HL-60 (cell line): ENCODE measurements at regions not wholly inside any gene's neighbourhood (a gene's known extent, or its start where the extent isn't known, plus 50 kb on each side); places are given as distances from the start of the nearest gene placed in this dataset.

Source experiments
- GABPA ChIP-seq: IDR thresholded peaks from 2 replicates; pipeline ENCODE4 v1.6.1; 2012; ENCODE audit warnings: low read depth
- POLR2AphosphoS5 ChIP-seq: IDR thresholded peaks from 2 replicates; pipeline ENCODE4 v1.6.1; 2012; ENCODE audit warnings: low read depth
- TF ChIP-seq, protein P1 (sequence below): IDR thresholded peaks from one replicate; pipeline ENCODE4 v1.5.1; 2011; ENCODE audit warnings: low read length, control low read depth, inconsistent platforms; ENCODE audit not compliant: insufficient read depth
- TF ChIP-seq, protein P2 (sequence below): IDR thresholded peaks from 2 replicates; pipeline ENCODE4 v1.6.1; 2012; ENCODE audit warnings: low read depth; ENCODE audit not compliant: insufficient replicate concordance

DNA sequence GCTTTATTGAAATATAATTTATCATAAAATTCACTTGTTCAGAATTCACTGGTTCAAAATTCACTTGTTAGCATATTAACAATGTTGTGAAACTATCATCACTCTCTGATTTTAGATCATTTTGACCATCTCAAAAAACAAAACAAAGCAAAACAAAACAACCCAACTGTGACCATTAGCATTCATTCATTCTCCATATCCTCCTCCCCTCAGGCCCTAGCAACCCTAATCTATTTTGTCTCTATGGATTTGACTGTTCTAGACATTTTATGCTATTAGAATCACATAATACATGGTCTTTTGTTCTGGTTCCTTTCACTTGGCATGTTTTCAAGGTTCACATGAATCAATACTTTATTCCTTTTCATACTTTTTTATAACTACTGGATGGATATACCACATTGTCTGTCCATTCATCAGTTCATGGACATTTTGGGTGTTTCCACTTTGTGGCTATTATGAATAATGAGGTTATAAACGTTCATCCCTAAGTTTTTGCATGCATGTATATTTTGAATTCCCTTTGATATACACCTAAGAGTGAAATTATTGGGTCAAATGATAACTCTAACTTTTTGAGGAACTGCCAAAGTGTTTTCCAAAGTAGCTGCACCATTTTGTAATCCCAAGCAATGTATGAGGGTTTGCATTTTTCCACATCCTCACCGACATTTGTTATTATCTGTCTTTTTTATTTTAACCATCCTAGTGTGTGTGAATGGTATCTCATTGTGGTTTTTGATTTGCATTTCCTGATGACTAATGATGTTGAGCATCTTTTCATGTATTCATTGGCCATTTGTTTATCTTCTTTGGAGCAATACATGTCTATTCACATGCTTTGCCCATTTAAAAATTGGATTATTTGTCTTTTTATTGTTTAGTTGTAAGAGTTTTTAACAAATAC lies 304.1 kb downstream of the SH3GL2 start:
- TF ChIP-seq, protein P1, sequence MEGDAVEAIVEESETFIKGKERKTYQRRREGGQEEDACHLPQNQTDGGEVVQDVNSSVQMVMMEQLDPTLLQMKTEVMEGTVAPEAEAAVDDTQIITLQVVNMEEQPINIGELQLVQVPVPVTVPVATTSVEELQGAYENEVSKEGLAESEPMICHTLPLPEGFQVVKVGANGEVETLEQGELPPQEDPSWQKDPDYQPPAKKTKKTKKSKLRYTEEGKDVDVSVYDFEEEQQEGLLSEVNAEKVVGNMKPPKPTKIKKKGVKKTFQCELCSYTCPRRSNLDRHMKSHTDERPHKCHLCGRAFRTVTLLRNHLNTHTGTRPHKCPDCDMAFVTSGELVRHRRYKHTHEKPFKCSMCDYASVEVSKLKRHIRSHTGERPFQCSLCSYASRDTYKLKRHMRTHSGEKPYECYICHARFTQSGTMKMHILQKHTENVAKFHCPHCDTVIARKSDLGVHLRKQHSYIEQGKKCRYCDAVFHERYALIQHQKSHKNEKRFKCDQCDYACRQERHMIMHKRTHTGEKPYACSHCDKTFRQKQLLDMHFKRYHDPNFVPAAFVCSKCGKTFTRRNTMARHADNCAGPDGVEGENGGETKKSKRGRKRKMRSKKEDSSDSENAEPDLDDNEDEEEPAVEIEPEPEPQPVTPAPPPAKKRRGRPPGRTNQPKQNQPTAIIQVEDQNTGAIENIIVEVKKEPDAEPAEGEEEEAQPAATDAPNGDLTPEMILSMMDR = no peak
- TF ChIP-seq POLR2AphosphoS5 (no peak), GABPA (no peak)
- TF ChIP-seq, protein P2, sequence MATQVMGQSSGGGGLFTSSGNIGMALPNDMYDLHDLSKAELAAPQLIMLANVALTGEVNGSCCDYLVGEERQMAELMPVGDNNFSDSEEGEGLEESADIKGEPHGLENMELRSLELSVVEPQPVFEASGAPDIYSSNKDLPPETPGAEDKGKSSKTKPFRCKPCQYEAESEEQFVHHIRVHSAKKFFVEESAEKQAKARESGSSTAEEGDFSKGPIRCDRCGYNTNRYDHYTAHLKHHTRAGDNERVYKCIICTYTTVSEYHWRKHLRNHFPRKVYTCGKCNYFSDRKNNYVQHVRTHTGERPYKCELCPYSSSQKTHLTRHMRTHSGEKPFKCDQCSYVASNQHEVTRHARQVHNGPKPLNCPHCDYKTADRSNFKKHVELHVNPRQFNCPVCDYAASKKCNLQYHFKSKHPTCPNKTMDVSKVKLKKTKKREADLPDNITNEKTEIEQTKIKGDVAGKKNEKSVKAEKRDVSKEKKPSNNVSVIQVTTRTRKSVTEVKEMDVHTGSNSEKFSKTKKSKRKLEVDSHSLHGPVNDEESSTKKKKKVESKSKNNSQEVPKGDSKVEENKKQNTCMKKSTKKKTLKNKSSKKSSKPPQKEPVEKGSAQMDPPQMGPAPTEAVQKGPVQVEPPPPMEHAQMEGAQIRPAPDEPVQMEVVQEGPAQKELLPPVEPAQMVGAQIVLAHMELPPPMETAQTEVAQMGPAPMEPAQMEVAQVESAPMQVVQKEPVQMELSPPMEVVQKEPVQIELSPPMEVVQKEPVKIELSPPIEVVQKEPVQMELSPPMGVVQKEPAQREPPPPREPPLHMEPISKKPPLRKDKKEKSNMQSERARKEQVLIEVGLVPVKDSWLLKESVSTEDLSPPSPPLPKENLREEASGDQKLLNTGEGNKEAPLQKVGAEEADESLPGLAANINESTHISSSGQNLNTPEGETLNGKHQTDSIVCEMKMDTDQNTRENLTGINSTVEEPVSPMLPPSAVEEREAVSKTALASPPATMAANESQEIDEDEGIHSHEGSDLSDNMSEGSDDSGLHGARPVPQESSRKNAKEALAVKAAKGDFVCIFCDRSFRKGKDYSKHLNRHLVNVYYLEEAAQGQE = no peak
